ENCODE measurements at regions not wholly inside any gene's neighbourhood (a gene's known extent, or its start where the extent isn't known, plus 50 kb on each side); places are given as distances from the start of the nearest gene placed in this dataset.

- TF ChIP-seq, protein P1, sequence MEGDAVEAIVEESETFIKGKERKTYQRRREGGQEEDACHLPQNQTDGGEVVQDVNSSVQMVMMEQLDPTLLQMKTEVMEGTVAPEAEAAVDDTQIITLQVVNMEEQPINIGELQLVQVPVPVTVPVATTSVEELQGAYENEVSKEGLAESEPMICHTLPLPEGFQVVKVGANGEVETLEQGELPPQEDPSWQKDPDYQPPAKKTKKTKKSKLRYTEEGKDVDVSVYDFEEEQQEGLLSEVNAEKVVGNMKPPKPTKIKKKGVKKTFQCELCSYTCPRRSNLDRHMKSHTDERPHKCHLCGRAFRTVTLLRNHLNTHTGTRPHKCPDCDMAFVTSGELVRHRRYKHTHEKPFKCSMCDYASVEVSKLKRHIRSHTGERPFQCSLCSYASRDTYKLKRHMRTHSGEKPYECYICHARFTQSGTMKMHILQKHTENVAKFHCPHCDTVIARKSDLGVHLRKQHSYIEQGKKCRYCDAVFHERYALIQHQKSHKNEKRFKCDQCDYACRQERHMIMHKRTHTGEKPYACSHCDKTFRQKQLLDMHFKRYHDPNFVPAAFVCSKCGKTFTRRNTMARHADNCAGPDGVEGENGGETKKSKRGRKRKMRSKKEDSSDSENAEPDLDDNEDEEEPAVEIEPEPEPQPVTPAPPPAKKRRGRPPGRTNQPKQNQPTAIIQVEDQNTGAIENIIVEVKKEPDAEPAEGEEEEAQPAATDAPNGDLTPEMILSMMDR (IDR thresholded peaks at IDR 0.05) = no peak
- Mint-ChIP-seq H3K4me3 (ENCODE audit: unreplicated experiment) (no peak overlapping the region), H3K9me3 (ENCODE audit: unreplicated experiment) (peaks cover 14% of the 10 kb centered on the region), H3K27ac (ENCODE audit: unreplicated experiment) (no peak overlapping the region), H3K4me1 (ENCODE audit: unreplicated experiment) (no peaks in the 10 kb centered on the region), H3K27me3 (ENCODE audit: unreplicated experiment) (no peaks in the 10 kb centered on the region), H3K36me3 (ENCODE audit: unreplicated experiment) (no peaks in the 10 kb centered on the region)
- DNase-seq (ENCODE audit: extremely low spot score, unreplicated experiment) = no peak
Observed at GRCh38 chr6:88246654-88247053, 80.5 kb upstream of the CNR1 start.

DNA sequence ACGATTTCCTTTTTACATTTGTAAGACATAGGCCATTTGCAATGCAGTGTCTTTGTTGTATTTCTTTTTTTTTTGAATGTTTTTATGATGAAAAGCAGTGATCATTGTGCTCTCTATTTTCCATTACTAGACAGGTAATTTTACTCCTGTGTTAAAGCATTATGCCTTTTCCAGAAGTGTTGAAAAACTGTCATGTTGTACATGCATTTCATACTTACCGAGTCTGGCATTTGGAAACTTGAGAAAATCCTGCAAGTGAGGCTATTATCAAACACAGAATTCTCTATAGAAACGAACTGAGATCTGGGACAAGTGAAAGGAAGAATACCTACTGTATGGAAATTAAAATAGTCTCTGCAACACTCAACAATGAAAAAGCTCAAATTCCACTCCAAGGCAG lies 78.6 kb upstream of the CNR1 start:
- DNase-seq (ENCODE audit: extremely low spot score, unreplicated experiment) = no peak
- Mint-ChIP-seq H3K9me3 (ENCODE audit: unreplicated experiment) (peaks cover 20% of the 10 kb centered on the region), H3K27me3 (ENCODE audit: unreplicated experiment) (no peaks in the 10 kb centered on the region), H3K4me3 (ENCODE audit: unreplicated experiment) (no peak overlapping the region), H3K27ac (ENCODE audit: unreplicated experiment) (no peak overlapping the region), H3K4me1 (ENCODE audit: unreplicated experiment) (no peaks in the 10 kb centered on the region), H3K36me3 (ENCODE audit: unreplicated experiment) (no peaks in the 10 kb centered on the region)
- TF ChIP-seq, protein P1 (IDR thresholded peaks at IDR 0.05) = no peak

GRCh38 chr6:88238901-88239300 lies 72.8 kb upstream of the CNR1 start:
- no peak for DNase-seq (ENCODE audit: extremely low spot score, unreplicated experiment)
- Mint-ChIP-seq H3K9me3 (ENCODE audit: unreplicated experiment) (peaks cover 18% of the 10 kb centered on the region), H3K27ac (ENCODE audit: unreplicated experiment) (no peak overlapping the region), H3K27me3 (ENCODE audit: unreplicated experiment) (no peaks in the 10 kb centered on the region), H3K4me3 (ENCODE audit: unreplicated experiment) (no peak overlapping the region), H3K4me1 (ENCODE audit: unreplicated experiment) (no peaks in the 10 kb centered on the region), H3K36me3 (ENCODE audit: unreplicated experiment) (no peaks in the 10 kb centered on the region)
- TF ChIP-seq, protein P1 (IDR thresholded peaks at IDR 0.05) = no peak

DNA sequence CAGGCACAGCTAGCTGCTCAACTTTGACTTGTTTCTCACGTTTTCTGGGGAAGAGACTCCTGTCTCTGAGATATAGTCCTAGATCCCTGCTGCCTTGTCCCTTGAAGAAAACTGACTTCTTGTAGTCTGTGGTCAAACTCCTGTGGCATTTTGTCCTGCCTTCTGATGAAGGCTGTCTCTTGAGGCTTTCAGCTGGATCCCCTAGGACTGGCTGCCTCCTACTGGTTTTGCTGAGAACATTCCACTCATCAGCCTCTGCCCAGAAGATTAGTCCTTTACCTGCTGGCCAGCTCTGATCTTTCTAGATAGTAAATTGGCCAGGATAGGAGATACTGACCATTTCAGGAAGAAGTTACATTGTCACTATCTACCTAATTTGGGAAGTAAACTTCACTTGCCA lies 71.9 kb upstream of the CNR1 start:
- H3K4me1 Mint-ChIP-seq (ENCODE audit: unreplicated experiment) = no peaks in the 10 kb centered on the region
- no peaks in the 10 kb centered on the region for H3K36me3 Mint-ChIP-seq (ENCODE audit: unreplicated experiment)
- no peak for DNase-seq (ENCODE audit: extremely low spot score, unreplicated experiment)
- H3K27me3 Mint-ChIP-seq (ENCODE audit: unreplicated experiment) = no peaks in the 10 kb centered on the region
- TF ChIP-seq, protein P1 (IDR thresholded peaks at IDR 0.05) = no peak
- H3K9me3 Mint-ChIP-seq (ENCODE audit: unreplicated experiment) = peaks cover 25% of the 10 kb centered on the region
- no peak overlapping the region for H3K4me3 Mint-ChIP-seq (ENCODE audit: unreplicated experiment)
- H3K27ac Mint-ChIP-seq (ENCODE audit: unreplicated experiment) = no peak overlapping the region

- no peak overlapping the region for H3K4me3 Mint-ChIP-seq (ENCODE audit: unreplicated experiment)
- no peaks in the 10 kb centered on the region for H3K36me3 Mint-ChIP-seq (ENCODE audit: unreplicated experiment)
- TF ChIP-seq, protein P1 (IDR thresholded peaks at IDR 0.05) = no peak
- peaks cover 28% of the 10 kb centered on the region for H3K9me3 Mint-ChIP-seq (ENCODE audit: unreplicated experiment)
- no peak for DNase-seq (ENCODE audit: extremely low spot score, unreplicated experiment)
- no peaks in the 10 kb centered on the region for H3K4me1 Mint-ChIP-seq (ENCODE audit: unreplicated experiment)
- no peaks in the 10 kb centered on the region for H3K27me3 Mint-ChIP-seq (ENCODE audit: unreplicated experiment)
- no peak overlapping the region for H3K27ac Mint-ChIP-seq (ENCODE audit: unreplicated experiment)
Observed at GRCh38 chr6:88236612-88237360, 70.6 kb upstream of the CNR1 start.
